ENCODE measurements at regions not wholly inside any gene's neighbourhood (a gene's known extent, or its start where the extent isn't known, plus 50 kb on each side); places are given as distances from the start of the nearest gene placed in this dataset.
A peak's percentile ranks its signal among the peaks of the same experiment; 100 is the strongest.

DNA sequence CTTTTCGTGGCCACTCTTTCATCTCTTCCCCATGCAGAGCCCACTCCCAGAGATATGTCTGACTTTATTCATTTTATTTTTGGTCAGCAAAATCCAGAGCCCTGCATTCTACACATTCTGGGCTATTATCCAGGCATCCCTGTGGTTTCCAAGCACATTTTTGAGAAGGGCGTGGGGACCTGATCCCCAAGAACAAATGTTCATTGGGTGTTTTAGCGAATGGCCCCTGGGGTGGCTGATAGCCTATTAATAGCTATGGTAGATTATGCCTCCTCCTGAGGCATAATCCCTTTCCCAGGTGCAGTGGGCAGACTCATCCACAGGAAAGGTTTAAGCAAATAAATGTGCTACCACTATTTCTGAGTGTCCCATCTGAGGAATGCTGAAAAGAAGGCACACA lies 511.8 kb upstream of the USP24 start:
- no peak for DNase-seq

DNA sequence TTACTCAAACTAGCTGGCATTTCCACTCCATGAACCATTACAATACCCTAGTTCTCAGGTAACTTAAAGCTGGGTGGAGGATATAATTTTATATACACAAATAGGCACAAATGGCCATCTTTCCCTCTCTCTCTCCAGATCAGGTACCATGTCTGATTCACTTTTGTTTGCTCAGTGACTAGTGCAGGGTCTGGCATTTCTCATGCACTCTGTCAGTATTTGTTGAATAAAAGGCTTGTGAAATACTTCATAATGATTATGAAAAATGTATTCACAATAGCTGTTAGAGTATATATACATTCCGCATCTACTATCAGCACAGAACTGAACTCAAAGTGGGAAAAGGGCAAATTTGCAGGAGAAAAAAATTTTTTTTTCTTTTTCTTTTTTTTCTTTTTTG lies 510.2 kb upstream of the USP24 start:
- DNase-seq = no peak

DNA sequence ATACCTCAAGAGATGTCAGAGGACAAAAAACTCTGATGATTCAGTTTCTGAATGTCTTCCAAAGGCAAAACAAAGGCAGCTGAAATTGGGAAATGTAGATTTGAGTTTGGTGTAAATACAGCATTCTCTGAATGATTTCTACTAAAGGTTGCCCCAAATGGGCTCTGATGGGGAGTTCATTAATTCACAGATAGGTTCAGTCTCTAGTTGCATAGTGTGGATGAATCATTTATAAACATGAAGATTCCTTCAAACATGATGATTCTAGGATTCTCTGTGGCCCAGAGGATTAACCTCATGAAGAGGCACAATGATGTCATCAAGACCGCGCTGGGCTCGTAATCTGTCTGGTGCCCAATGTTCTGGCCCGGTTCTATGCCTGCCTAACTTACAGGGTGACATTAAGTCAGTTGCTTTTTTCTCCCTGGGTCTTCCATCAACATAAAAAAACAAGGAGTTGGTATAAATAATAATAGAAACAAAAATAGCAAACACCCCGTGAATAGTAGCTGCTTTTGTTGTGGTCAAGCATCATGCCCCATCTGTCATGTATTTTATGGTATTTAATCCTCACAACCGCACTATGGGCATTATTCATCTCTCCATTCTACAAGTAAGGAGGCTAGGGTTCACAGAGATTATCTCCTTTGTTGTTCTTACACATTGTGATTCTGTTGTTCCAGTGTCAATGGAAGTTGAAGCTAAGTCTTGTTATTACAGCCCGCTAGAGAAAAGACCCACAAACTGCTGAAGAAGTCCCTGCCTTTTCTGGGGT lies 509.6 kb upstream of the USP24 start:
- no peak for DNase-seq

DNA sequence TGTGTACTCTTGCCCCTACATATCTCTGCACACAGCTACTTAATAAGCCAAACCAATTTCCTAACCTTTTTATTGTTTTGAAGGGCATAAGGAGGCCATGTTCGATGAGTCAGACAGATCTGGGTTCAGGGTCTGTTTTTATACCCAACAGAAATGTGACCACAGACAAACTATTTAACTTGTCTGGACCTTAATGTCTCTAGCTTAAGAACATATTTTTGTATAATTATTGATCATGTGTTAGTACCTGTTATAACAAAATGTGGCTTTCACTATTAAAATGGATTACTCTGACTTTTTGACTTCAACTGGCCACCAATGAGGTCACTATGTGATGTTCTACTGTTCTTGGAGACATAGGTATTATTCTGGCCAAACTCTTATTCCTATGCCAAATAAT lies 507.8 kb upstream of the USP24 start:
- no peak for DNase-seq

DNA sequence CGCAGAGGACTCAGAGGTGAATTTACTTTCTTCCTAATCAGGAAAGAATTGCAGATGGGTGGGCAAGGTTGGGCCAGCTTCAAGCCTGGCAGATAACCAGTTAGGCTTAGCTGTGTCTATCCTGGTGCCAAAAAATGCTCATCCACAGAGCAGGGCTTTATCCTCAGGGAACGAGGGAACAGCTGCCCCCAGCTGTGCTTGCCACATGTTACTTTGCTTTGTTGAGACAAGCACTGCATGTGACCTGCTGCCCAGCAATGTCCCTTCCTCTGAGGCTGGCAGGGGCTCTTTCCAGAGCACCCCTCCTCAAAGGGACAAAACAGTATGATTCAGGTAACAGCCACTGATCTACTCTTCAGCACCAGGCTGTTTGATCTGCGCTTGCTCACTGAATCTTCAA lies 505.1 kb upstream of the USP24 start:
- DNase-seq = peak; percentile 71

DNA sequence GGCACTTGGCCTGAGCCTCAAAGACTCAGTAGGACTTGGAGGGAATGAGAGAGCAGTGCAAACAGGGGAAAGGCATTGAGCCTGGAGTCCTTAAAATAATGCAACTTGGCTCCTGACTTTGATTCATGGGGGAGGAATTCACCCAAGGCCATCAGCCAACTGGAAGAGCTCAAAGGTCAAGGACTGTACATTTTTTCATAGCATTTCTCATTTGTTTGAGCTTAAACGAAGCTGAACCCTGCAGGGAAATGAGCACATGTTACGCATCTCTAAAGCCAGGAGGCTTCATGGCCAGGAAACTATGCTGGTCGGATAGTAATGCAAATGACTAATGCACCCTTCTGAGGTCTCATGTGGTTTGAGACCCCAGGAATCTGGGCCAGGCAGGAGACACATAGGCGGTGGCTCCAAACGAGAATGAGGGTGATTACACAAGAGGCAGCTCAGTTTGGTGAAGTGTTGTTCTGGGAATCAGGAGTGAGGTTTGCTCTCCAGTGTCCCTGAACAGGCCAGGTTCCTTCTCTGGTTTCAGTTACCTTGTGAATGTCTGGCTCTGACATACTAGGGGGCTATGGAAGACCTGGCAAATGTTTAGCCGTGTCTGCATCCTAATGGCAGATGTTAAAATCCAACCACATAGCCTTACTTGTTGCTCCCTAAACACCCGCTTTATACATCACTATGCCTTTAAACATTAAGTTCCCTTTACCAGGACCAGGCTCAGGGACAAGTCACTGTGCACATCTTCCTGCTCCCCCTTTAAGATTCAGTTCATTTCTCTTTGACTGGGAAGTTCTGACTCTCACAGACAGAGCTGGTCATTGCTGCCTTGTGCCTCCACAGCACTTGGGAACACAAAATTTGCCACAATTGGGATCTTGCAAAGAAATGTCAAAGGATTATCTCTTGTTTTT lies 503.9 kb upstream of the USP24 start:
- no peak for DNase-seq

DNA sequence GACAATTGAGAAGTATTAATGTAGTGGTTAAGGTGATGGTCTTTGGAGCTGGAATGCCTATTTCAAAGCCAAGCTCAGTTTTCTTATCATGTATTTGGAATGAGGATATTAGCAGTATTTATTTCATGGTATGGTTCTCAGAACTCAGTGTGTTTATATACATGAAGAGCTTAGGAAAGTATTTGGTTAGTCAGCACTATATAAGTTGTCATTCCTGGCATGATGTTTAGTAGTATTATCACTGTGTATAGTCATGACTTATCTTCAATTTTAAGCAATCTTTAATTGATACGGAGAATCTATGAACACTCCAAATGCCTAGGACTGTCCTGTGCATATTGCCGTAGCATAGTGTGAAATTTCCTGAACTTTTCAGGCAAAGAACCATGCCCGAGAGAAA lies 501.9 kb upstream of the USP24 start:
- DNase-seq = no peak

DNA sequence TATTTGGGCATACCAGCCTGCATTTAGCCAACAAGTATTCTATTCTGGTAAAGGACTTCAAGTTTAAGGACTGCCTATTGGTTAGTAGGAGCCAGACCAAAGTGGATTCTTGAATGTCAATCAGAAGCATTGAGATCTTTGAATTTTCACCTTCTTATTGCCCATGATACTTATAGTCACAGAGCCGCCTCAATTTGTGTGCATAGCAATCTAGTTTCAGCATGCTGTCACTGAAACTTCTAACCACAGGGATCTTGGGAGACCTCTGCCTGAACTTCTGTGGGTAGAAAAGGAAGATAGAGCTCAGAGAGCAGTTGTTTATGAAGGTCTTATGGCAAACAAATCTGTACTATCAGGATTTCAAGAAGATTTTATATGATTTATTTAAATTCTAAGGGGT lies 501.4 kb upstream of the USP24 start:
- DNase-seq = no peak

DNA sequence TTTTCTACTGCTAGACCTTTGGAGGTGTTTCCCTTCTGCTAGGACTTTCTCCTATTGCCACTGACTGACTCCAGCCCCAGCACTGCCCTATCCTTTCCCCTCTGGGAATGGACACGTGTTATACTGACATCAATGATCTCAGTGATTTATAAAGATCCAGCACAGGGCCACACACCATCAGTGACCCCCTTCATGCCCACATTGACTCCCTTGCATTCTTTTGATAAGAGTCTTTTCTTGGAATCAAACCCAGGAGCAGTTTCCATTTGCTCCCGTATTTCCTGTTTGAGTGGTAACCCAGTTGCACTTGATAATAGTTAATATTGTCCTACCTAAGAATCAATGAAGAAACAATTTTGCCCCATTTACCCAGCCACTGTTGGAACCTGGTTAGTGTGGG lies 501.0 kb upstream of the USP24 start:
- DNase-seq = no peak

DNA sequence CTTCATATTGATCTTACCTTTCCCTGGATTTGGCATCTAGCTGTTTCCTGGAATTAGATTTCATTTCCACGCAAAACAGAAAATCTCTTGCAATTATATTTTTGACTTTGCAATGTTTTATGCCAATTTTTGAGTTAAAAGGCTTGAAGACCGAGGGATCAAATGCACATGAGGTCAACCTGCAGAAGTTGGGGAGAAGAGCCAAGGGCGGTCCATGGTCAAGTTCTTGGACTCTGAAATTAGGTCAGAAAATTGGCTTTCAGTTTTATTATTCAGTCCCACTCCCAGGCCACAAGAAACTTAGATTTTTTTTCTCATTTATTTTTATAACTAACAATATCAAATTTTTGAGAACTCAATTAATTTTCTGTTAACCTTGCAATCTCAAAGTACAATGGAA lies 499.1 kb upstream of the USP24 start:
- DNase-seq = no peak

DNA sequence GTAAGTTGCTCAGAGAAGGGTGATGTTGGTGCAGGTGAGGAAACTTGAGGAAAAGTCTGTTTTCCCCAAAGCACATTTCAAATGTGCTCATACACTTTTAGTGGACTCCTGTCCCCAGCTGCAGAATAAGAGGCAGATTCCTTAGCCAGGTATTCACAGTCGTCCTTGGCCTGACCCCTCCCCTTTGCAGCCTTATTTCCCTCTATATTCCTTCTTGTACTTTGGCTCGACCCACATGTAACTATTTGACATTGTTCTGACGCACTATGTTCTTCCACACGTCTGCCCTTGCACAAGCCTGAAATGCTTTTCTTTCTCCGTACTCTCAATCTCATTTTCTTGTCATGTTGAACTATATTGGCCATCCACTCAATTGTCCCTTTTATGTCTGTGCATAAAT lies 498.4 kb upstream of the USP24 start:
- DNase-seq = no peak

DNA sequence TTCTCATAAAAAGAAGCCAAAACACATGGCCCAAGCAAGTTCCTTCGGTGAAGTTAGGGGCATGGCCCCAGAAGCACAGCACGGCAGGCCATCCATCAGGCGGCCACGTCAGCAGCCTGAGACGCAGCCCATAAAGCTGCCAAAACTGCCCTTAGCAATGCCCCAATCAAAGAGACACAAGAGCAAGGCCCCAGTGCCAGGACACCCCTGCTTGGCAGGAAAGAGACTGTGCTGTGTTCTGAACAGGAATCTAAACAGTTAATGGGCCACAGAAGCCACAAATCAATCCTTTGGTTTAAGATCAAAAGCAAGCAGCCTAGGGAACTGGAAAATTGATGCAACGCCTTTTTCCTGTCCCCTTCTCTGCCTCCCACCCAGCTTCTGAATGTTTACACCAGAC lies 497.0 kb upstream of the USP24 start:
- DNase-seq = no peak

DNA sequence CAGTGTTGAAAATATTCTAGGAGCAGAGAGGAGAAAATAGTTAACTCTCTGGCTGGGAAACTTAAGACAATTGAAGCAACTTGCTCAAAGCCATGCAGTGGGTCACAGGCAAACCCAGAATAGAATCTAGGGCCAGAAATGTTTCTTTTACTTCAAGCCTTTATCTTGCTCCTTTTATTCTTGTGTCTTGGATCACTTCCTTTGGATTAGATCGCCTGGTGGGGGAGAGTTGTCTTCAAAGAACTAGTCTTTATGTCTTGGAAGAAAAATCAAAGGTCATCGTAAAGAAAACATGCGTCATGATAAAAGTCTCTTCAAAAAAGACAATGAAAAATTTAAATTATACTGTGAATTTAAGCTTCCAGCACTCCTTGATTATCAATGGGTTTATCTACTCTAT lies 493.6 kb upstream of the USP24 start:
- no peak for DNase-seq

DNA sequence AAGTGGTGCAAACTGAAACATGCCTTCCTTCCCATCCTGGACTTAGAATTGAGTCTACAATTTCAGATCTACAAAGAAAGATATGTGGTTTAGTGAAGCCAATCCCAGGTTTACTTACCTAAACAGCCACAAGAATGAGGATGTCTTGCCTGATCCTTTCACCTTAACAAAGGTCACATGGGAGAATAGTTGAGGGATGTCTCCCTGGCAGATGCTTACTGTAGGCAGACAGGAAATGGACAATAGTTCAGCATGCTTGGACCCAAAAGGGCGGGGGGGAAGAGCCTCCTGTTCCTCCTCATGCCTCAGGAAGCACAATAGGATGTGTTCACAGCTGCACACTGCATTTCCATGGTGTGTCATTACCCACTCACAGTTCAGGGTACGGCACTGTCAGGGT lies 492.7 kb upstream of the USP24 start:
- DNase-seq = no peak

DNA sequence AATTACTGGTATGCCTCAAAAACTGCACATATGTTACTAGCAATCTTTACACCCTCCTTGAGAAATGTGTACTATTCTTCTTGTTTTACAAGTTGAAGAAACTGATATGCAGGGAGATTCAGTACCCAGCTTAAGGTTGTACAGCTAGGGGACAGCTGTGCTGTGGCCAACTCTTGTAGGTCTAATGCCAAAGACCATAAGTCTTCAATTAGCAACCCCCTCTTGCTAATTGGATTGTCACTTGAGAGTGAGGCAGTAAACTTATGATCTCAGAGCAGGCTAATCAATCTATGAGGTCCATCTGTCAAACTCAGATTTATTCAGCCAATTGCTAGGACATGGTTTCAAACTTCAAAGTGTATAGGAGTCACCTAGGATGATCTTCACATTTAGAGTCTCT lies 492.0 kb upstream of the USP24 start:
- DNase-seq = no peak

DNA sequence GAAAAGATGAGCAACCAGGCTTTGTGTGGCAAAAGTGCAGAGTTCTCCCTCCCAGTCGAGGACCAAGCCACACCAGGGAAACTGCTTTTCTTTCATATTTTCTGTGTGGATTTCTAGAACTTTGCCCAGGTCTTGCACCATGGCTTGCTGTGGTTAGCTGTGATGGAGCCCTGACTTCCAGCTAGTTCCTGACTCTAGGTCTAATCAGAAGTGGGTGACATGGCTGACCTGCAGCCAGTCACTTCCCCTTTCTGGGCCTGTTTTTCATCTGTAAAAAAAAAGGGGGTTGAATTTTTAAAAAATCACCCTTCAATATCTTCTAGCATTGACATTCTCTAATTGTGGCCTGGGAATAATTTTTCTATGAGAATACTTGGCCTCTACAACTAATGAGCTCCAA lies 491.2 kb upstream of the USP24 start:
- DNase-seq = no peak

DNA sequence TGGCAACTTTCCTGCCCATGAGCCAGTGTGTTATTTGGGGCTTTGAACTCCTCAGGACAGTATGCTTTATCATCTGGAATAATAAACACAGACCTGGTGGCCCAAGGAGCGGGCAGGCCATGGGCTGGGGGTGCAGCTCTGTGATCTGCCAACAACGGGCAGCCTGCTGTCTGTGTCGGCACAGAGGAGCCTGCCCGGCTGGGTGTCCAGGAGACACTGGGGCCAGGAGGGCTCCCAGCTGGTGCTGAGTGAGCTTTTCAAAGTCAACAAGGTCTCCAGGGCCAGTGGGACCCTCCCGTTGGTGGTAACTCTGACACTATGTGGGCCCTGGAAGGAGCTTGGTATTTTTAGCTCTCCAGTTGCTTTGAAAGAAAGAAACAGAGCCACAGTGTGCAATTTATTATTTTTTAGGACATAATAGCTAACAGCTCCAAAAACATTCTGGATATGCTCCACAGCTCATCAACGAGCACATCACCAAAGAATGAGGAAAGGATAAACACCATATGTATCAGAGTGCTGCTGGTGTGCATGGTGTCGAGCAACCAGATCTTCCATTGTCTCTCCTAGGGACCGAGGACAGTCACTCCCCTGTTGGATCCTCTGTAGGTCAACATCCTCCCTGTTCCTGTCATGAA lies 488.7 kb upstream of the USP24 start:
- no peak for DNase-seq

DNA sequence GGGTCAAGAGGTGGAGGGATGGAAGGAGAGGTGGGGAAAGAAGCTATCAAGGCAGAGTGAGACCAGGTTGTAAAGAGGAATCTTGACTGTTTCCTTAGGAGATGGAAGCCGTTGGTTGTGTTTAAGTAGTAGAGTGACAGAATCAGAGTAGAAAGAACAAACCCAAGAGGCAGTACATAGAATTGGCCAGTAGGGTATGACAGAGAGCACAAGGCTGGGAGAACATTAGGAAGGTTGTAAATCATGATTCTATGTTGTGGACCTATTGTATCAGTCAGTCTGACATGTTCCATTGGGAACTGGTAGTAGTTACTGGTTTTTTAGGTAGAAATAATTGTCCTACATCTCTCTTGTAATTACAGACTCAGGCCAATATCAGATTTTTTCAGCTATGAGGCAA lies 486.9 kb upstream of the USP24 start:
- DNase-seq = no peak

DNA sequence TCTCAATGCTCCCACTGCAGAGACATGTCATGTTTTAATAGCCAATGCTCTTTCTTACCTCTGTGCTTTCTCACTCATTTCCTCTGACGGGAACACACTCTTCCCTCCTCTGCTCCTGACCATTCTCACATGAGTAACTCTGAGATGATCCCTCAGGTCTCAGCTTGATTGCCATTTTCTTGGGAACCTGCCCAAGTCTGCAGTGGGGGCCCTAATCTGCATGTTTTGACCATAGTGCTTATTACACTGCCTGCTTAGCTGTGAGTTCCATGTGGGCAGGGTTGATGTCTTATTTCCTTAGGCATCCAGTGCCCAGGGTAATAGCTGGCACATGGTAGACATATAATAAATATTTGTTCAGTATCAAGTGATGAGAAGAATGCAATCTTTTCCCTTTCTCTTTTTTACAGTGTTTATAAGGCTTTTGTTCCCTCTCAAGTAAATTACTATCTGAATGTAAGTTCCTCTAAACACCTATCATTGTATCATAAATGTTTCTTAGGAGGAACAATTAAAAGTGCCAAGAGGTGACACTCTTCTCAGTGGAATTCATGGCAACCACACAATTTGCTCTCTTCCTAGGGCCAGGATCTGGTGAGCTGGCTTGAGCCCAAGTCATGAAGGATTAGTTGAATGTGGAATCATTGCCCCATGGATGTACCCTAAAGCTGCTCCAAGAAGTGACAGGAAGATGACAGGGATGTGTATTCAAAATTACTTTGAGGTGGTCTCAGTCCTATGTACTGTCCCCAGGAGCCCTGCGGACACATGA lies 485.4 kb upstream of the USP24 start:
- no peak for DNase-seq

DNA sequence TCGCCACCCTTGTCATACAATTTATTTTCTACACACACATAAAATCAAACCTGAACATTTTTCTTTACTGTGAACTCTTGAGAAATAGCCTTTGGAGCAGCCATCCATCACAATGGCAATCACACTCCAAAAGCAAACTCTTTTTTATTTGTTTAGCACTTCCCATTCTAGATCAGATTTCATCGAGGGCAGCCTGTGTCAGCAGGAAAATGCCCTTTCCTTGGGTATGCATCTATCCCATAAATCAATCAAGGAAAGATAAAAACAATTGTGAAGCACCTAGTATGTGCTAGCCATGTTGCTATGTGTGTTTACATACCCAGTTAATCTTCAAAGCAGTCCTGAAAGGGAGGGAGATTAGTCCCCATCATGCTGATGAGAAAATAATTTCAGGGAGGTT lies 484.1 kb upstream of the USP24 start:
- DNase-seq = no peak

DNA sequence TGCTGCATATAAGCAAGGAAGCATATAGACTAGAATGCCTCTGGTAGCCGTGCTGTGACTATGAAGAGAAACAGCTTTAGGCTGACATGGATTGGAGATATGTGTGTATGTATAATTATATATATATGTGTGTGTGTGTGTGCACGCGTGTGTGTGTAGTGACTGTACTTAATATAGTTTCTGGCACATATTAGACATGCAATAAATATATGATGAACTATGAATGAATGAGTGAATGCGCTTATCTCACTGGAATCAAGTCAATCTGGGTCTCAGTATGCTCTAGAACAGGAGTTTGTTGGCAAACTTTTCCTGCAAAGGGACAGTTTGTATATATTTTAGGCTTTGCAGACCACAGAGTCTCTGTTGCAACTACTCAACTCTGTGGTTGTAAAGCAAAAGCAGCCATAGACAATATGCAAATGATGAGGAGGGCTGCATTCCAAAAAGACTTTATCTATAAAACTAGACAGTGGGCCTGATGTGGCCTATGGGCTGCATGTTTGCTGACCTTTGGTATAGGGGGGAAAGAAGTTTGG lies 482.9 kb upstream of the USP24 start:
- no peak for DNase-seq

DNA sequence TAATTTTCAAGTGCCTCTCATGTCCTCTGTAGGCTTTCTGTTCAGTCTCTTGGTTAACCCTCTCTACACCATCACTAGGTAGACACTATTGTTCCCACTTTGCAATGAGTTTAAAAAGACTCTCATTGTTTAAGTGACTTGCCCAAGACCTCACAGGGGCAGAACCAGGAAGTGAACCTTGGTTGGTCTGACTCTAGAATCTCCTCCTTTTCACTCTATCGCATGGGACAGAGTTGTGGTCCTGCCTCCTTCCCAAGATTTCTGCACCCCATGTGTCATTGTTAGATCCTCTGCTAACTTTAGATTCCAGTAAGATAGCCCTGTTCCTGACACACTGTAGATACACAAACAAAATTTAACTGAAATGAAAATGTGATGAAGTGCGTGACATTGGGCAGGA lies 481.7 kb upstream of the USP24 start:
- DNase-seq = no peak
